GM23338 (cell line): ENCODE measurements at regions not wholly inside any gene's neighbourhood (a gene's known extent, or its start where the extent isn't known, plus 50 kb on each side); places are given as distances from the start of the nearest gene placed in this dataset.

ENCODE experiments used
- CREB1 ChIP-seq: fragments of 250-450 bp; sonication (Bioruptor Pico); IDR thresholded peaks from 2 replicates; pipeline ENCODE4 v1.5.0; 2020; ENCODE audit warnings: low read depth, mild to moderate bottlenecking, moderate library complexity
- CTCF ChIP-seq, 2 experiments: fragments of 200-600 bp in 1 of 2; sonication (generic) in 1 of 2; conservative IDR thresholded peaks; 2 replicates each; pipeline versions ENCODE4 v1.5.1 to v1.6.1; 2016 to 2017; ENCODE audit warnings: antibody characterized with exemption in 2 of 2, low read depth in 2 of 2, mild to moderate bottlenecking in 2 of 2, moderate library complexity in 1 of 2
- ETS1 ChIP-seq: IDR thresholded peaks from 2 replicates; pipeline ENCODE4 v1.6.1; 2016; ENCODE audit warnings: antibody characterized with exemption
- EZH2 ChIP-seq: fragments of 200-600 bp; sonication (generic); IDR thresholded peaks from one replicate; pipeline ENCODE4 v1.8.0; 2017; ENCODE audit warnings: antibody characterized with exemption, mild to moderate bottlenecking, low read depth; ENCODE audit not compliant: unreplicated experiment
- EZH2phosphoT487 ChIP-seq: fragments of 200-600 bp; sonication (generic); IDR thresholded peaks from one replicate; pipeline ENCODE4 v1.8.1; 2018; ENCODE audit warnings: antibody characterized with exemption; ENCODE audit not compliant: unreplicated experiment
- JUNB ChIP-seq: IDR thresholded peaks from one replicate; pipeline ENCODE4 v1.6.1; 2016; ENCODE audit warnings: antibody characterized with exemption; ENCODE audit not compliant: unreplicated experiment
- NANOG ChIP-seq: IDR thresholded peaks from 2 replicates; pipeline ENCODE4 v1.6.1; 2016; ENCODE audit warnings: antibody characterized with exemption, borderline replicate concordance
- POLR2AphosphoS5 ChIP-seq: IDR thresholded peaks from 2 replicates; pipeline ENCODE4 v1.6.1; 2016; ENCODE audit warnings: antibody characterized with exemption, low read depth
- STAT1 ChIP-seq: IDR thresholded peaks from one replicate; pipeline ENCODE4 v1.6.1; 2016; ENCODE audit warnings: antibody characterized with exemption; ENCODE audit not compliant: unreplicated experiment
- ZNF114 ChIP-seq: fragments of 250-450 bp; sonication (Bioruptor Pico); IDR thresholded peaks from 2 replicates; pipeline ENCODE4 v1.5.0; 2020; ENCODE audit warnings: mild to moderate bottlenecking, moderate library complexity

GRCh38 chr5:180433032-180433422, 61.2 kb upstream of the CNOT6 start:
- TF ChIP-seq EZH2, result no peak
- no peak for TF ChIP-seq STAT1
- no peak for TF ChIP-seq CTCF (conservative IDR thresholded peaks at IDR 0.05; ENCODE audit: low read depth in 2 of 2)
- no peak for TF ChIP-seq POLR2AphosphoS5
- no peak for TF ChIP-seq EZH2phosphoT487
- no peak for TF ChIP-seq ETS1
- TF ChIP-seq CREB1, result no peak
- no peak for TF ChIP-seq ZNF114 (CRISPR knock-in tag)
- TF ChIP-seq JUNB, result no peak
- TF ChIP-seq NANOG, result no peak
